Suppressor macrophage treated with lipopolysaccharide for 1 hour (primary cell): ENCODE measurements at regions not wholly inside any gene's neighbourhood (a gene's known extent, or its start where the extent isn't known, plus 50 kb on each side); places are given as distances from the start of the nearest gene placed in this dataset.
A peak's percentile ranks its signal among the peaks of the same experiment; 100 is the strongest.

ENCODE experiments used
- DNase-seq, 3 donors: peaks; one replicate each; pipeline ENCODE4 v3.0.0-alpha.2; 2020 to 2022

DNA sequence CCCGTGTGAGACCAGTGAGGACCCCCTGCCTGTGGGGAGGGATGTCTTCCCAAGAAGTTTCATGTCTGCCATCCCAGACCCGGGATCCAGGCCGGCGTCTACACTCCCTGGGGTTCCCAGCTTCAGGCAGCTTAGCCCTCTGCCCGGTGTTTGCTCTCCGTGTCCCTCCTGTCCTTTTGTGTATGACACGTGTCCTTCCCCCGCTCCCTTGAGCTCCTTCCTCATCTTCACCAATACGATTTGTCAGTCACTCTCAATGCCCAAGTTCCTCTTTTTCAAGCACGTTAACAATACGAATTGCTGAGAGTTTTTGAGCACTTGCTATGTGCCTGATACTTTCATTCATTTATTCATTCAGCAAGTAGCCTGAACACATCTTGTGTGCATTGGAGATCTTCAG is 115.6 kb upstream of the PTPN1 start:
- DNase-seq, result peak; percentile 80 to 84 (median 83)

DNA sequence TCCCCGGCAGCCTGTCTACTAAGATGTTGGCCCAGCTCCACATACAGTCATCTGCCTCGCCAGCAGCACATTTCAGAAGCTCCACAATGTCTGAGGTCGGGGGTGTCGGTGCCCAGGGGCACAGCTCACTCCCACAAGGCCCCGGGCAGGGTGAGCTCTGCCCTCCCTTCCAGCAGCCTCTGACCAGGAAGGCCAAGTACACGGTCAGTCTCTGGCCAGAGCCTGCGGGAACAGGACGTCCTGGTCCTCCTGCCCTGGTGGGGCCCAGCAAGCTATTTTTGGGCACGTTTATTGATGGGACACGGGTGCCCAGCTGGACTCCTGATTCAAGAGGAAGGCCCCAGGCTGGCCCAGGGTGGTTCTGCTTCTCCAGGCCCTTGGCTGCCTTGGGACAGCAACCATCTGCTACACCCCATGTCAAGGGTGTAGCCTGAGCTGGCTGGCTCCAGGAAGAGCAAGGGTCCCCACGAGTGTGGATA is 114.9 kb upstream of the PTPN1 start:
- DNase-seq, result peak in 2 of 3 donors; percentile 29 to 56

DNA sequence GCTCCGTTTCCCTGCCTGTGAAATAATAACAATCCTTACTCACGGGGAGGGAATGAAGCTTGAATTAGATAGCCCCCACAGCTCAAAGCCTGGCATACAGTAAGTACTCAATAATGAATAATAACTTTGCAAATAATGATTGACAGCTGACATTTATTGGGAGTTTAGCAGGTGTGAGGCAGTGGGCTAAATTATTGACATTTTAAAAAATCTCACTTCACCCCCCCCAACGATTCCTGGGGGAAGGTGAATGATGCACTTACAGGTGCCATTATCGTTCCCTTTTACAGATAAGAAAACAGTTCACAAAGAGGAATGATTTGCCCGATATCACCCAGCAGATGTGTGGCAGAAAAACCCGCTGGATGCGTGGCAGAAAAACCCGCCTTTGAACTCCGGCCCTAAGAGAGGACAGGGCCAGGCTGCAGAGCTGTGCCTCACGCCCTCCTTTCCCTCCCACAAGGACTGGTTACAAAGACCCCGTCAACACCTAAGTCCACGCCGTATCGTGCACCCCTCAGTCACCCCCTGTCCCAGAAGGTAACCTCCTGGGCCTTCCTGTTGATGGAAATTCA is 114.2 kb upstream of the PTPN1 start:
- no peak for DNase-seq

DNA sequence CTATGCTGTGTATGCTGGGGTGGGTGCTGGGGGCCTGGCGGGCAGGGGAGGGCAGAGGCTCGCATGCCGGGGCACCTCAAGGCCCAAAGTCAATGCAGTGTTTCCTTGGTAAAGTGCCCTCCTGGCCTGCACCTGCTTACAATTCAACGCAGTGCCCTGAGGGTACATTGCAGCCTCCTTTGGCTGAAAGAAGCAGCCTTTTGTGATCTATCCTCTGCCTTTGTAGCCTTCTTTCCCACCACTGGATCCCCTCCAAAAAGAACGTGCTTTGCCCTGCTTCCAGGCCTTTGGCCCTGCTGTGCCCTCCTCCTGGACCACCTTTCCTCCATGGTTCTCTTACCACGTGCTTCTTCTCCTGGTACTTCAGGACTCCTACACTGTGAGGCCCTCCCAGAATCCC is 113.6 kb upstream of the PTPN1 start:
- no peak for DNase-seq

DNA sequence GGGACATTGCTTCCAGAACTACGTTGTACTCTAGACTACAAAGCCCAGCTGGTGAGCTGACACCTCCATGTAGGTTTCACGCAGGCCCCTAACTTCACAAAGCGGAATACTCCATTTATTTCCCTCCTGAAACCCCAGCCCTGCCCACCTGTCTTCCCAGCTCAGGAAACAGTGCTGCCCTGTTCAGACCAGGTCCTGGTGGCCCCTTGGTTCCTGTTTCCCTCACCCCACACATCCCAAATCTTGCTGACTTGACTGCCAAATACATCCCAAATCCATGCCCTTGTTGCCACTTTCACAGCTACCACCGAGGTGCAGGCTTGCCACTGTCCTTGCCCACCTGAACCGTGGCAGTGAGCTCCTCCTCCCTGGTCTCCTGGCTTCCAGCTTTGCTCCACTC is 113.1 kb upstream of the PTPN1 start:
- DNase-seq, result no peak

DNA sequence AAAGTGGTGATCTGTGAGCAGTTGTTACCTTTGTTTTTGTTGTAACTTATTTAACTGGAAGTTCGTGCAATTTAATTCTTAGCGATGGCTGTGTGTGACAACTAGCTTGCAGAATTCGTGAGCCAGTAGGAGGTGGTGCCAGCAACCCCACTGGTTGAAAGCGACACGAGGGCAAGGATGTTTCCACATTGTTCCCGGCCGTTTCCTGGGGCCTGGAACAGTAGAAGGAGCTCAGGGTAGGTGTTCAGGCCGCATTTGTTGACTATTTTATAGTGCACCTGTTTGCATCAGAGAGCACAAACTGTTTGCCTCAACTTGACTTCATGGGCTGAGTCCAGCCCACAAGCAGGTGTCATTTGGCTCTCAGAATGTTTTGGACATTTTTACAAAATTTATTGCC is 112.1 kb upstream of the PTPN1 start:
- no peak for DNase-seq

DNA sequence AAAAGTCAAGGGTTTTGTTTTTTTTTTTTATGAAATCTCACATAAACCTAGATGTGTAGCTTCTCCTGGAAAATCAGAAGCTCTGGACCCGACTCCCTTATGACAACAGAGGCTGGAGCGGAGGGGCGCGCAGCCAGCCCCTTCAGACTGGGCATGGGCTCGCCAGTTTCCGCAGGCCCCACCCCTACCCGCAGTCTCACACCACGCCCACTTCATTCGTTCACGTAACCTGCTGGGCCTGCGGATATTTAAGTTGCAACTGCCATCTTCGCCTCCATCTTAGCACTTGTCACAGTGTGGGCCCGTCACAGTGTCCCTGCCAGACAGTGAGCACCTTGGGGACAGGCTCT is 111.7 kb upstream of the PTPN1 start:
- no peak for DNase-seq

- DNase-seq, result no peak
Observed at GRCh38 chr20:50398821-50399554, 111.2 kb upstream of the PTPN1 start.

- no peak for DNase-seq
Observed at GRCh38 chr20:50399555-50399916, 110.6 kb upstream of the PTPN1 start.

- DNase-seq, result peak; percentile 79 to 81 (median 80)
Observed at GRCh38 chr20:50399917-50400704, 110.1 kb upstream of the PTPN1 start.

DNA sequence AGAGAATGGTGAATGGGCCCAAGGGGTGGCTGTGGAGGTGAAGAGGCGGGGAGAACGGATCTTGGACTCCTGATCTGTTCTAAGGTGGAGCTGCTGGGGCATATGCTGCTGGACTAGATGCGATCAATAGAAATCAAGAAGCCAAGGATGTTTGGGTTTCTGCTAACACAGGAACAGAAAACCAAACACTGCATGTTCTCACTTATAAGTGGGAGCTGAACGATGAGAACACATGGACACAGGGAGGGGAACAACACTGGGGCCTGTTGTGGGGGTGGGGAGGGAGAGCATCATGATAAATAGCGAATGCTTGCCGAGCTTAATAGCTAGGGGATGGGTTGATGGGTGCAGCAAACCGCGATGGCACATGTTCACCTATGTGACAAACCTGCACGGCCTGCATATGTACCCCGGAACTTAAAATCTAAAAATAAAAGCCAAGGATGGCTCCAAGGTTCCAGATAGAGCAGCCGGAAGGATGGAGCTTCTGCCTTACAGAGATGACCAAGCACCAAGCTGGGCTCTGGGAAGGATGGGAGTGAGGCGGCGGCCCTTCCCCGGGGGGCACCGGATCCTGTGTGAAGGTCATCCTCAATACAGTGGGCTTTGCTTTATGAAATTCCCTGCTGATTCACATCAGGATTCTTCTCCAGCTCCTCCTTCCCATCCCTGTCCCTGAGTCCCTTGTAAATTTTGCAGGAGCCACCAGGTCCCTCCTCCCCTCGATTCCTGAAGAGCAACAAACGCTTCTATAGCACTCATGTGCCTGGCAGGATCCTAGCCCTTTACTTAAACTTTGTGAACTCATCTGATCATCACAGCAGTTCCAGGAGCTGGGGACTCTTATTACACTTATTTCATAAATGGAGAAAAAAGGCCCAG is 109.2 kb upstream of the PTPN1 start:
- DNase-seq, result no peak

DNA sequence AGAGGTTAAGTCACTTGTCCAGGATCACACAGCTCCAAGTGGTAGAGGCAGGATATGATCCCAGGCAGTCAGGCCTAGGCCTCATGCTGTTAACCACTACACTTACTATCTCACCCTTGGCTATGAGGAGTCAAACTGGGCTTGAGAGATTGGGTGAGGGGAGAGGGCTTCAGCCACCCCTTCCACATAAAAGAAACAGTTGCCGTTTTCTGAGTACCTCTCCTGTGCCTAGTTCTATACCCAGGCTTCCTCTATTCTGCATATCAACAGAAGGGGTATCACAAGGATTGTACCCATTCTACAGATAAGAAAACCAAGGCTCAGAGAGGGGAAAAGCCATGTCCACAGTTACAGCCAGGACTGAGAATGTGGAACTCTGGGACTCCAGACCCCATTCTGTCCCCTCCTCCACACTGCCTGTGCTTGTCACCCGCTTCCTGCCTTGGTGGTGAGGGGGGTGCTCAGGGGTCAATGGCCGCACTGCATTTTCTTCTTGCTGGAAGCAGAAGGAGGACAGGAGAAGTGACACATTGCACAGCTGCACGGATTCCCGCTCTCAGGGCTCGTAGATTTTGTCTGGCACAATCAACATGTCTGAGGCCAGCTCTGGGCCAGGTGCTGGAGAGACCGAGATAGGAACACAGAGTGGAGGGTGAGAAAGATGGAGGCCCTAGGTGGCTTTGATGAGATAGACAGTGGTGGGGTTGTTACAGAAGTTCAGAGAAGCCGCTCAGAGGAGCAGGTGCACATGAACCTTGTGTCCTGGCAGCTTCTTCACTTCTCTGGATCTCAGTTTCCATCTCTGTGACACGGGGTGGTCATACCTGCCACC is 108.4 kb upstream of the PTPN1 start:
- DNase-seq, result no peak

- DNase-seq, result no peak
Observed at GRCh38 chr20:50403565-50404418, 106.4 kb upstream of the PTPN1 start.

DNA sequence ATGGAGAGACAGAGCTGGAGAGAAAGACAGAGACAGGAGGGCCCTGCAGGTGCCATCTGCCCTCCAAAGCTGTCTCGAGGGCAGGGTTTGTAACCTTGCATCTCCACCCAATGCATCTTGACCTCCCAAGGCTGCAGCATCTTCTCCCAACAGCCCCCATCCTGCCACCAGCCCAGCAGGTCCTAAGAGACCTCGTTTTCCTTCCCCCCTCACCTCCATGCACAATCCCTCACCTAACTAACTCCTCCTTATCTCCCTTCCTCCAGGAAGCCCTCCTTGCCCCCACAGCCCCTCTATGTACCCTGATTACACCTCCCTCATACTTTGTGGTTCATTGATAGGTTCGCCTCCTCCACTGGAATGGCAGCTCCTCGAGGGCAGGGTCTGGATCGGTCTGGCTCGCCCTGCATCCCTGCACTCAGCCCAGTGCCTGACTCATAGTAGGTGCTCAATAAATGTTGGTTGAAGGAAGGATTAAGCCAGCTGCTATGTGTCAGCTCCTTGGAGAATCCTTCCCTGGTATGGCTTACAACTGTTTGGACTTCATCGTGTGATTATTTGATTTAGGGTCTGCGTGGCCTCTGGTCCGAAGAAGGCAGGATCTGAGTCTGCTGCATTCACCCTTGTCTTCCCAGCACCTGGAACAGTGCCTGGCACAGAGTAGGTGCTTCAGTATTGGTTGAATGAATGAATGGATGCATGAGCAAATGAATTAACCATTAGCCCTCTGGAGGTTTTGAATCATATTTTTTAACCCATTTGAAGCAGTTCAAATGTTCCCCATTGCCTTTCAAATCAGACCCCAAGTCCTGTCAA is 105.6 kb upstream of the PTPN1 start:
- no peak for DNase-seq

GRCh38 chr20:50405235-50405914 is 104.8 kb upstream of the PTPN1 start:
- no peak for DNase-seq

GRCh38 chr20:50405915-50406609 is 104.1 kb upstream of the PTPN1 start:
- DNase-seq, result no peak

- no peak for DNase-seq
Observed at GRCh38 chr20:50406610-50407136, 103.5 kb upstream of the PTPN1 start.

GRCh38 chr20:50408526-50409364 is 101.4 kb upstream of the PTPN1 start:
- no peak for DNase-seq
